Mesodermal cell (in vitro differentiated cells): ENCODE measurements at regions not wholly inside any gene's neighbourhood (a gene's known extent, or its start where the extent isn't known, plus 50 kb on each side); places are given as distances from the start of the nearest gene placed in this dataset.
"Not testable (repeated sequence)": the region's sequence is repeated elsewhere in the genome, so short reads cannot be mapped to it uniquely, and the experiment has no call there.

Source experiments
- H3K27ac ChIP-seq: 2 replicates; pipeline ENCODE4 v1.7.0; 2013; ENCODE audit warnings: mild to moderate bottlenecking, low read depth, low read length, moderate library complexity; ENCODE audit not compliant: severe bottlenecking
- H3K36me3 ChIP-seq: 2 replicates; pipeline ENCODE4 v1.7.1; 2013; ENCODE audit warnings: mild to moderate bottlenecking, low read length, moderate library complexity; ENCODE audit not compliant: control insufficient read depth, insufficient read depth
- H3K4me1 ChIP-seq: one replicate; pipeline ENCODE4 v1.7.1; 2013; ENCODE audit warnings: mild to moderate bottlenecking, low read length; ENCODE audit not compliant: insufficient read depth, control insufficient read depth, poor library complexity, severe bottlenecking
- H3K4me3 ChIP-seq: 2 replicates; pipeline ENCODE4 v1.7.0; 2013; ENCODE audit warnings: low read length, control low read depth, mild to moderate bottlenecking; ENCODE audit not compliant: insufficient read depth, poor library complexity, severe bottlenecking; ENCODE audit errors: extremely low read depth
- H3K9me3 ChIP-seq: 2 replicates; pipeline ENCODE4 v1.7.1; 2013; ENCODE audit warnings: mild to moderate bottlenecking, low read length, moderate library complexity; ENCODE audit not compliant: control insufficient read depth
- WGBS, 2 experiments: methylation state at CpG; one replicate each; pipeline ENCODE4 v1.1.5; 2013; ENCODE audit warnings: missing lambda C conversion rate in 2 of 2; ENCODE audit not compliant: insufficient coverage in 2 of 2; 5-methylcytosine and 5-hydroxymethylcytosine counted together

DNA sequence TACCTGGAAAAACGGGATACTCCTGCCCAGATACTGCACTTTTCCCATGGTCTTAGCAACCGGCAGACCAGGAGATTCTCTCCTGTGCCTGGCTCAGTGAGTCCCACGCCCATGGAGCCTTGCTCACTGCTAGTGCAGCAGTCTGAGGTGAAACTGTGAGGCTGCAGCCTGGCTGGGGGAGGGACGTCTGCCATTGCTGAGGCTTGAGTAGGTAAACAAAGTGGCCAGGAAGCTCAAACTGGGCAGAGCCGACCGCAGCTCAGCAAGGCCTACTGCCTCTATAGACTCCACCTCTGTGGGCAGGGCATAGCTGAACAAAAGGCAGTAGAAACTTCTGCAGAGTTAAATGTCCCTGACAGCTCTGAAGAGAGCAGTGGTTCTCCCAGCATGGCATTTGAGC is 69.9 kb upstream of the XAGE2 start:
- WGBS, 2 experiments: 20 to 80% methylated on average over 1 to 2 of the region's 6 CpGs
- H3K4me3 ChIP-seq, H3K4me1 ChIP-seq, H3K36me3 ChIP-seq, H3K27ac ChIP-seq, H3K9me3 ChIP-seq: not testable (repeated sequence)

DNA sequence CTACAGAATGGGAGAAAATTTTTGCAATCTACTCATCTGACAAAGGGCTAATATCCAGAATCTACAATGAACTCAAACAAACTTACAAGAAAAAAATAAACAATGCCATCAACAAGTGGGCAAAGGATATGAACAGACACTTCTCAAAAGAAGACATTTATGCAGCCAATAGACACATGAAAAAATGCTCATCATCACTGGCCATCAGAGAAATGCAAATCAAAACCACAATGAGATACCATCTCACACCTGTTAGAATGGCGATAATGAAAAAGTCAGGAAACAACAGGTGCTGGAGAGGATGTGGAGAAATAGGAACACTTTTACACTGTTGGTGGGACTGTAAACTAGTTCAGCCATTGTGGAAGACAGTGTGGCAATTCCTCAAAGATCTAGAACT is 60.3 kb upstream of the XAGE2 start:
- H3K4me1 ChIP-seq, H3K27ac ChIP-seq, H3K9me3 ChIP-seq, H3K4me3 ChIP-seq, H3K36me3 ChIP-seq: not testable (repeated sequence)
- WGBS, 2 experiments: no CpG with 5 or more reads among the region's 1 CpG
